ENCODE measurements at regions not wholly inside any gene's neighbourhood (a gene's known extent, or its start where the extent isn't known, plus 50 kb on each side); places are given as distances from the start of the nearest gene placed in this dataset.
A peak's percentile ranks its signal among the peaks of the same experiment; 100 is the strongest.

- Histone ChIP-seq H3K36me3 (ENCODE audit: control insufficient read depth in 4 of 4, insufficient read depth in 4 of 4, low read length in 4 of 4) (no peaks in the 10 kb centered on the region), H3K9me3 (ENCODE audit: control insufficient read depth in 4 of 4, insufficient read depth in 3 of 4, low read length in 3 of 4) (peaks cover 0 to 2% (median 0%) of the 10 kb centered on the region in 4 donors), H3K27ac (ENCODE audit: low read depth in 1 of 2, low read length in 1 of 2) (no peak overlapping the region), H3K9ac (ENCODE audit: insufficient read depth in 1 of 2, low read length in 2 of 2) (no peak overlapping the region), H3K4me1 (ENCODE audit: control insufficient read depth in 5 of 5, insufficient read depth in 5 of 5, low read length in 5 of 5) (peaks cover 0 to 25% (median 0%) of the 10 kb centered on the region in 5 donors), H3K4me3 (no peak overlapping the region), H3K27me3 (ENCODE audit: control insufficient read depth in 3 of 3, insufficient read depth in 3 of 3, low read length in 2 of 3) (no peaks in the 10 kb centered on the region)
- ATAC-seq (ENCODE audit: insufficient read depth, low FRiP score) (no peak), DNase-seq (peak in 2 of 3 donors; percentile 55 to 57)
- TF ChIP-seq CTCF (IDR thresholded peaks at IDR 0.05; ENCODE audit: control extremely low read depth, extremely low read depth), result no peak
- WGBS, 2 donors, result 65 to 88% methylated on average over 1 of the region's 1 CpG
Measured at GRCh38 chr16:52054326-52054725, 492.6 kb downstream of the TOX3 start.

- TF ChIP-seq CTCF (IDR thresholded peaks at IDR 0.05; ENCODE audit: control extremely low read depth, extremely low read depth), result no peak
- Histone ChIP-seq H3K9ac (ENCODE audit: insufficient read depth in 1 of 2, low read length in 2 of 2) (no peak overlapping the region), H3K9me3 (ENCODE audit: control insufficient read depth in 4 of 4, insufficient read depth in 3 of 4, low read length in 3 of 4) (peaks cover 0 to 2% (median 0%) of the 10 kb centered on the region in 4 donors), H3K36me3 (ENCODE audit: control insufficient read depth in 4 of 4, insufficient read depth in 4 of 4, low read length in 4 of 4) (no peaks in the 10 kb centered on the region), H3K4me3 (no peak overlapping the region), H3K27ac (ENCODE audit: low read depth in 1 of 2, low read length in 1 of 2) (no peak overlapping the region), H3K4me1 (ENCODE audit: control insufficient read depth in 5 of 5, insufficient read depth in 5 of 5, low read length in 5 of 5) (peaks cover 0 to 22% (median 0%) of the 10 kb centered on the region in 5 donors), H3K27me3 (ENCODE audit: control insufficient read depth in 3 of 3, insufficient read depth in 3 of 3, low read length in 2 of 3) (no peaks in the 10 kb centered on the region)
- ATAC-seq (ENCODE audit: insufficient read depth, low FRiP score) (no peak), DNase-seq (no peak)
Measured at GRCh38 chr16:52052818-52053217, 494.1 kb downstream of the TOX3 start.

GRCh38 chr16:52051414-52052172 lies 495.4 kb downstream of the TOX3 start:
- WGBS, 2 donors, result 86 to 87% methylated on average over 1 of the region's 1 CpG
- Histone ChIP-seq H3K36me3 (ENCODE audit: control insufficient read depth in 4 of 4, insufficient read depth in 4 of 4, low read length in 4 of 4) (no peaks in the 10 kb centered on the region), H3K27ac (ENCODE audit: low read depth in 1 of 2, low read length in 1 of 2) (no peak overlapping the region), H3K9ac (ENCODE audit: insufficient read depth in 1 of 2, low read length in 2 of 2) (no peak overlapping the region), H3K9me3 (ENCODE audit: control insufficient read depth in 4 of 4, insufficient read depth in 3 of 4, low read length in 3 of 4) (peaks cover 0 to 3% (median 2%) of the 10 kb centered on the region in 4 donors), H3K4me1 (ENCODE audit: control insufficient read depth in 5 of 5, insufficient read depth in 5 of 5, low read length in 5 of 5) (peaks cover 0 to 17% (median 0%) of the 10 kb centered on the region in 5 donors), H3K27me3 (ENCODE audit: control insufficient read depth in 3 of 3, insufficient read depth in 3 of 3, low read length in 2 of 3) (no peaks in the 10 kb centered on the region), H3K4me3 (no peak overlapping the region)
- TF ChIP-seq CTCF (IDR thresholded peaks at IDR 0.05; ENCODE audit: control extremely low read depth, extremely low read depth), result no peak
- no peak for ATAC-seq (ENCODE audit: insufficient read depth, low FRiP score)
- DNase-seq, result no peak

Measured in lung (tissue), 11 donors.